Astrocyte (in vitro differentiated cells and primary cell): ENCODE measurements at regions not wholly inside any gene's neighbourhood (a gene's known extent, or its start where the extent isn't known, plus 50 kb on each side); places are given as distances from the start of the nearest gene placed in this dataset.

Experiments
- EZH2 ChIP-seq: IDR thresholded peaks from 2 replicates; pipeline ENCODE4 v1.6.1; 2012; ENCODE audit warnings: mild to moderate bottlenecking, low read length, inconsistent platforms; ENCODE audit not compliant: insufficient read depth
- TF ChIP-seq, protein P1 (sequence below): IDR thresholded peaks from 2 replicates; pipeline ENCODE4 v1.5.1; 2011; ENCODE audit warnings: low read depth, mild to moderate bottlenecking, inconsistent platforms, low read length, moderate library complexity; ENCODE audit not compliant: insufficient read depth

DNA sequence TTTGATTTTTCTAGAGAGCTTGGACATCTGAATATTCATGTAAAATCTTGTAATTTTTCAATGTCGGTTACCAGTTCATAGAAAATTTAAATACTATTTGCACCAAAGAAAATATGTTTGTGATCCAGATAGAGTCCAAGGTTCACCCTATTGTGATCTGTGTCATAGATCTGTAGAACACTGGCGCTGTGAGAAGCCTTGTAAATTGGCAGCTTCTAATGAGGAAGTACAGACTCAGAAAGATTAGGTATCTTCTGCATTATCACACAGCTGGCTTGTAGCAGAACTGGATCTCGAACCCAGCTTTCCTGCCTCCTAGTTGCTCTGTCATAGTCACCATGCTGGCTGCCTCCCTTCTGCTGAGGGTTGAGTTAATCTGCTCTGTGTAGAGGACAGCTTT is 106.5 kb upstream of the PAK3 start:
- no peak for TF ChIP-seq EZH2
- TF ChIP-seq, protein P1, sequence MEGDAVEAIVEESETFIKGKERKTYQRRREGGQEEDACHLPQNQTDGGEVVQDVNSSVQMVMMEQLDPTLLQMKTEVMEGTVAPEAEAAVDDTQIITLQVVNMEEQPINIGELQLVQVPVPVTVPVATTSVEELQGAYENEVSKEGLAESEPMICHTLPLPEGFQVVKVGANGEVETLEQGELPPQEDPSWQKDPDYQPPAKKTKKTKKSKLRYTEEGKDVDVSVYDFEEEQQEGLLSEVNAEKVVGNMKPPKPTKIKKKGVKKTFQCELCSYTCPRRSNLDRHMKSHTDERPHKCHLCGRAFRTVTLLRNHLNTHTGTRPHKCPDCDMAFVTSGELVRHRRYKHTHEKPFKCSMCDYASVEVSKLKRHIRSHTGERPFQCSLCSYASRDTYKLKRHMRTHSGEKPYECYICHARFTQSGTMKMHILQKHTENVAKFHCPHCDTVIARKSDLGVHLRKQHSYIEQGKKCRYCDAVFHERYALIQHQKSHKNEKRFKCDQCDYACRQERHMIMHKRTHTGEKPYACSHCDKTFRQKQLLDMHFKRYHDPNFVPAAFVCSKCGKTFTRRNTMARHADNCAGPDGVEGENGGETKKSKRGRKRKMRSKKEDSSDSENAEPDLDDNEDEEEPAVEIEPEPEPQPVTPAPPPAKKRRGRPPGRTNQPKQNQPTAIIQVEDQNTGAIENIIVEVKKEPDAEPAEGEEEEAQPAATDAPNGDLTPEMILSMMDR: no peak
